OCI-LY3 (cell line): ENCODE measurements at regions not wholly inside any gene's neighbourhood (a gene's known extent, or its start where the extent isn't known, plus 50 kb on each side); places are given as distances from the start of the nearest gene placed in this dataset.

Experiments used
- H2AFZ ChIP-seq: fragments of 200-600, 300-600 bp; shearing (Covaris generic); 2 replicates; pipeline ENCODE4 v1.6.0; 2014; ENCODE audit warnings: antibody characterized with exemption, low read depth, low read length
- H3K27ac ChIP-seq: fragments of 200-600, 300-600 bp; sonication (generic); 2 replicates; pipeline ENCODE4 v1.5.1; 2014; ENCODE audit warnings: mild to moderate bottlenecking, low read length, moderate library complexity, mixed read lengths
- H3K27me3 ChIP-seq: fragments of 200-600, 300-600 bp; sonication (generic); 2 replicates; pipeline ENCODE4 v1.6.1; 2014; ENCODE audit warnings: low read depth, low read length, mixed read lengths
- H3K36me3 ChIP-seq: fragments of 200-600, 300-600 bp; sonication (generic); replicated peaks from 2 replicates; pipeline ENCODE3; 2014; ENCODE audit warnings: low read depth, low read length, mixed read lengths
- H3K4me1 ChIP-seq: fragments of 300-600, 200-600 bp; sonication (generic); 2 replicates; pipeline ENCODE4 v1.6.1; 2014; ENCODE audit warnings: low read length, mixed read lengths
- H3K4me2 ChIP-seq: fragments of 200-600, 300-600 bp; sonication (generic); 2 replicates; pipeline ENCODE4 v1.6.1; 2014; ENCODE audit warnings: low read length, mixed read lengths
- H3K4me3 ChIP-seq: fragments of 300-600, 200-600 bp; sonication (generic); 2 replicates; pipeline ENCODE4 v1.5.1; 2014; ENCODE audit warnings: antibody characterized with exemption, mild to moderate bottlenecking, low read length, moderate library complexity
- H3K79me2 ChIP-seq: fragments of 300-600, 200-600 bp; shearing (Covaris generic); 2 replicates; pipeline ENCODE4 v1.6.1; 2014; ENCODE audit warnings: mild to moderate bottlenecking, low read length, mixed read lengths
- H3K9ac ChIP-seq: fragments of 300-600, 200-600 bp; shearing (Covaris generic); 2 replicates; pipeline ENCODE4 v1.6.0; 2014; ENCODE audit warnings: mild to moderate bottlenecking, low read length, moderate library complexity
- H3K9me3 ChIP-seq: fragments of 200-600, 300-600 bp; shearing (Covaris generic); 2 replicates; pipeline ENCODE4 v1.6.1; 2014; ENCODE audit warnings: low read length, mixed read lengths; ENCODE audit not compliant: insufficient read depth
- H4K20me1 ChIP-seq: fragments of 200-600, 300-600 bp; sonication (generic); 2 replicates; pipeline ENCODE4 v1.6.1; 2016; ENCODE audit warnings: low read length, mixed read lengths; ENCODE audit not compliant: insufficient read depth
- EZH2phosphoT487 ChIP-seq: fragments of 200-600 bp; shearing (Covaris generic); IDR thresholded peaks from 2 replicates; pipeline ENCODE4 v1.6.1; 2018; ENCODE audit warnings: antibody characterized with exemption, mixed run types, low read depth
- TF ChIP-seq, protein P1 (sequence below): fragments of 200-600, 300-600 bp; sonication (generic); IDR thresholded peaks from 2 replicates; pipeline ENCODE4 v1.5.1; 2014; ENCODE audit warnings: antibody characterized with exemption, low read length, low read depth

DNA sequence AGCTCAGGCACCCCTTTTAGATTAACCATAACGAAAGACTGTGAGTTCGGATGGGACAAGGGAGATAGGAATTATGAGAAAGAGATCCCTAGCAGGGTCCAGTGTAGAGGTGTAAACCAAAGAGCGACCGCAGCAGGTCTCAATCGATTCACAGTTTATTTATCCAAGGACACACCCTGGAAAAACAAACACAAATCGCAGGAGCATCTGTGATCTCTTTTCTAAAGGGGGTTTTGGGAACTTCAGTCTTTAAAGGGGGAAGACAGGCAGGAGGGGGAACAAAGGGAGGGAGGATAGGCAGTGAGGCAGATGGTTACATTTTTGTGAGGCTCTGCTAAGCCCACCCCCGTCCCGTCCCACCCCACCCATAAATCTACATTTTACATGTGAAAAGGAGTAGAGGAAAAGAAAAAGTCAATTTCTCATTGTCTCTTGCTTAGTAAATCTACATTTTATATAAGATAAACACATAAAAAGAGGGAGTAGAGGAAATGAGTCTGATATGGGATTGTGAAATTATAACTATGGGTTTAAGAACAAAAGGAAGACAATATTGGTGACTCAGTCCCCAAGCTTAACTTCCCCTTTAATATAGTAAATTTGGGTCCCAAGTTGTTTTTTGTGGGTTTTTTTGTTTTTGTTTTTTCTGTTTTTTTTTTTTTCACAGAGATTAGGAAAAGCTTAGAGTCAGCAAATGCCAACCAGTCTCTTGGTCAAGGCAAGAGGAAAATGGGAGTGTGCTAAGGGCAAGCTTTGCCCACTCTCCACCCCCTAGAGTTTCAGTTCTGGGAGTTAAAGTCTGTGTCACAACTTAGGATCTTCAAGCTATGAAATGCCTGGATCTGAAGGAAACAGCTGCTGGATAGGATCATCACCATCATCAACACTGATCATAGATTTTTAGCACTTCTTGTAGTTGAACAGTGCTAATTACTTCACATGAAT, 160.9 kb upstream of the CDH5 start:
- Histone ChIP-seq H3K4me2 (no peak overlapping the region), H3K9ac (no peak overlapping the region), H3K79me2 (no peaks in the 10 kb centered on the region), H3K9me3 (no peaks in the 10 kb centered on the region), H3K4me3 (no peak overlapping the region), H2AFZ (no peak overlapping the region), H3K36me3 (no peaks in the 10 kb centered on the region), H4K20me1 (no peaks in the 10 kb centered on the region), H3K27me3 (peaks cover 41% of the 10 kb centered on the region; the same call in 1 of the 2 replicates), H3K27ac (no peak overlapping the region), H3K4me1 (no peaks in the 10 kb centered on the region)
- TF ChIP-seq, protein P1, sequence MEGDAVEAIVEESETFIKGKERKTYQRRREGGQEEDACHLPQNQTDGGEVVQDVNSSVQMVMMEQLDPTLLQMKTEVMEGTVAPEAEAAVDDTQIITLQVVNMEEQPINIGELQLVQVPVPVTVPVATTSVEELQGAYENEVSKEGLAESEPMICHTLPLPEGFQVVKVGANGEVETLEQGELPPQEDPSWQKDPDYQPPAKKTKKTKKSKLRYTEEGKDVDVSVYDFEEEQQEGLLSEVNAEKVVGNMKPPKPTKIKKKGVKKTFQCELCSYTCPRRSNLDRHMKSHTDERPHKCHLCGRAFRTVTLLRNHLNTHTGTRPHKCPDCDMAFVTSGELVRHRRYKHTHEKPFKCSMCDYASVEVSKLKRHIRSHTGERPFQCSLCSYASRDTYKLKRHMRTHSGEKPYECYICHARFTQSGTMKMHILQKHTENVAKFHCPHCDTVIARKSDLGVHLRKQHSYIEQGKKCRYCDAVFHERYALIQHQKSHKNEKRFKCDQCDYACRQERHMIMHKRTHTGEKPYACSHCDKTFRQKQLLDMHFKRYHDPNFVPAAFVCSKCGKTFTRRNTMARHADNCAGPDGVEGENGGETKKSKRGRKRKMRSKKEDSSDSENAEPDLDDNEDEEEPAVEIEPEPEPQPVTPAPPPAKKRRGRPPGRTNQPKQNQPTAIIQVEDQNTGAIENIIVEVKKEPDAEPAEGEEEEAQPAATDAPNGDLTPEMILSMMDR: no peak
- TF ChIP-seq EZH2phosphoT487: no peak

DNA sequence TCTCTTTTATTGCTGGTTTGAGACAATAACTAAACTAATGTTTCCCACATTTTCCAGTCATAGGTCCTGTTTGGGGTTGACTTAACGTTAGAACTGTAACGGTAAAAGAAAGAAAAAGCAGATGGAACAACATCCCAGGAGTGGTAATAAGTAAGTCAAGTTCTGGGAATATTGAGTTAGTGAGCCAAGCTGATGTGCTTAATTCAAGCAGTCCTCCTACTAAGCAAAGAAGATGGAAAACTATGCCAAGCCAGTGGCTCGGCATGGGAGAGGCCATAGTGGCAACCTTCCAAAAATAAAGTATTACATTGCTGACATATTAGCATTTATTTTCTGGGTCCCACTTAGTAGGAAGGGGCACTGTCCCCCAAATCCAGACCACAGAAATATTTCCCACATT, 161.7 kb upstream of the CDH5 start:
- H3K9me3 ChIP-seq: no peaks in the 10 kb centered on the region
- H4K20me1 ChIP-seq: no peaks in the 10 kb centered on the region
- no peaks in the 10 kb centered on the region for H3K36me3 ChIP-seq
- no peak overlapping the region for H3K27ac ChIP-seq
- TF ChIP-seq, protein P1: no peak
- no peak for TF ChIP-seq EZH2phosphoT487
- H3K9ac ChIP-seq: no peak overlapping the region
- no peak overlapping the region for H2AFZ ChIP-seq
- H3K4me1 ChIP-seq: no peaks in the 10 kb centered on the region
- no peak overlapping the region for H3K4me2 ChIP-seq
- H3K27me3 ChIP-seq: peaks cover 41% of the 10 kb centered on the region; the same call in 1 of the 2 replicates
- no peaks in the 10 kb centered on the region for H3K79me2 ChIP-seq
- H3K4me3 ChIP-seq: no peak overlapping the region

DNA sequence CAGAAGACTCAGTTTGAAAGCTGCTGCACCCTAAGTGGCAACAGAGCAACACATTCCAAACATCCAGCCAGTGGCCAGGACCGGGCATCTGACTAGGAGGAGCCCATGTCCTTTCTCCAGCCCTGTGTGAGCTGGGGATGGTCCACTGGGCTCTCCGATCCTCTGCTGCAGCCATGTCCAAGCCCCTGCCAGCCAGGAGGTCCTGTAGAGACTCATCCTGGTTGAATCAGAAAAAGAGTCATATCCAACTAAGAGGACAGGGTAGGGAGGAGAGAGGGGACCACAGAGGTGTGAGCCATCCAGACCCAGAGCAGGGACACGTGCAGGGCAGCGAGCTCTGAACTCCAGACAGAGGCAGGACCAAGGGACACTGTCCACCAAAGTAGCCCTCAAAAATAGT, 163.0 kb upstream of the CDH5 start:
- Histone ChIP-seq H3K27ac (no peak overlapping the region), H3K4me2 (no peak overlapping the region), H3K9ac (no peak overlapping the region), H3K27me3 (peaks cover 34% of the 10 kb centered on the region; the same call in 1 of the 2 replicates), H2AFZ (no peak overlapping the region), H3K4me1 (no peaks in the 10 kb centered on the region), H4K20me1 (no peaks in the 10 kb centered on the region), H3K36me3 (no peaks in the 10 kb centered on the region), H3K9me3 (no peaks in the 10 kb centered on the region), H3K4me3 (no peak overlapping the region), H3K79me2 (no peaks in the 10 kb centered on the region)
- TF ChIP-seq, protein P1: no peak
- no peak for TF ChIP-seq EZH2phosphoT487

DNA sequence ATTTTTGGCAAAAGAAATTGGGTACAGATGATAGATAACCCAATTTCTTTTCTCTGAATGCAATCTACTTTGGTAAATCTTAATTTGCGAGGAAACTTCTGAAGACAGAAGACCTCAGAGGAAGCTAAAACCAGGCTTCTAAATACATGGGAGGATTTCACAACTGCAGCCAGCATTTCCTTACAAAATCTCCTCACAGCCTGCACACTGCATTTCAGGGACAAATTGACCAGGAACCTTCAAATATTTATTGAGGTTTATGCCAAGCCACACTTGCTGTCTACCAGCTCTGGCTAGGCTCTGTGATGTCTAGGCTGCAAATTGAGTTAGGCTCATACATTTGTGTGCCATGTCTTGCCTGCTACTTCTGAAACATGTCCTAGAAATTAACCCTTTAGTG, 167.3 kb upstream of the CDH5 start:
- Histone ChIP-seq H2AFZ (no peak overlapping the region), H3K27me3 (peaks cover 11% of the 10 kb centered on the region; the same call in 1 of the 2 replicates), H3K9ac (no peak overlapping the region), H3K4me2 (no peak overlapping the region), H3K4me1 (no peaks in the 10 kb centered on the region), H3K27ac (no peak overlapping the region), H4K20me1 (no peaks in the 10 kb centered on the region), H3K36me3 (no peaks in the 10 kb centered on the region), H3K4me3 (no peak overlapping the region), H3K79me2 (no peaks in the 10 kb centered on the region), H3K9me3 (no peaks in the 10 kb centered on the region)
- no peak for TF ChIP-seq EZH2phosphoT487
- TF ChIP-seq, protein P1: no peak
